ENCODE measurements at regions not wholly inside any gene's neighbourhood (a gene's known extent, or its start where the extent isn't known, plus 50 kb on each side); places are given as distances from the start of the nearest gene placed in this dataset.

DNA sequence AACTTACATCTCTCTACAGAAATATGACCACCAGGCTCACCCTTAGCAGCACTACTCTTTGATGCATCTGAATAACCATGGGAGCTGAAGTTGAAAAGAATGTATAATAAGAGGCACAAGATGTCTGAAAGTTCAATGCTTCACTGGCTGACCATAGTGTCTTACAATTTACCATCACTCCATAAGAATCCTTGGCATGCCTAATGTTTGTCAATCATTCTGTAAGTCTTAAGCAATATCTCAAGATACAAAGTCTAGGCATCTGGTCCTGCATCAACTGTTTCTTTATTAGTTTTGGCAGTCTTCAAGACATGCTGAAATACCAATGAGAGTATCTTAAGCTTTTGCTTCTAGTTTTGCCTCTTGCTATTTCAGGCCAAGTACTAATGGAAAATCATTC is 755.5 kb downstream of the STIM2 start:
- Mint-ChIP-seq H3K27me3 (no peaks in the 10 kb centered on the region), H3K9me3 (no peaks in the 10 kb centered on the region), H3K27ac (no peak overlapping the region), H3K4me1 (no peaks in the 10 kb centered on the region), H3K36me3 (no peaks in the 10 kb centered on the region), H3K4me3 (no peak overlapping the region)
- ATAC-seq = no peak

DNA sequence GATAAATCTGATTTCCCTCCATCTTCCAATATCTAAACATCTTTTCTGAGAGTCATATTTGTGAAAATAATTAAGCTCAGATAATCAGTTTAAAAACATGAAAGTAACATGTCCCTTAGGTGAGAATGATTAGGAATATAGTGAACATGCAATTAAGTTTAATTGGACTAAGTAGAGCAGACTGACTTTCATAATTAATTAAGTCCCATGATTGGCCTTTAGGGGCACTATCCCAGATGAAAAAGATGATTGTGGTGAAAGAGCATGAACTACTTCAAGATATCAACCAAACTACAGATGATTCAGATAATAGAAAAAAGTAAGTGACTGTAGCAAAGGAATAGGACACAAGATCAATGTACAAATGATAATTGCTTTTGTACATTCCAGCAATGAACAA is 758.8 kb downstream of the STIM2 start:
- Mint-ChIP-seq H3K4me3 (no peak overlapping the region), H3K36me3 (no peaks in the 10 kb centered on the region), H3K4me1 (no peaks in the 10 kb centered on the region), H3K27me3 (no peaks in the 10 kb centered on the region), H3K9me3 (peaks cover 3% of the 10 kb centered on the region), H3K27ac (no peak overlapping the region)
- no peak for ATAC-seq

DNA sequence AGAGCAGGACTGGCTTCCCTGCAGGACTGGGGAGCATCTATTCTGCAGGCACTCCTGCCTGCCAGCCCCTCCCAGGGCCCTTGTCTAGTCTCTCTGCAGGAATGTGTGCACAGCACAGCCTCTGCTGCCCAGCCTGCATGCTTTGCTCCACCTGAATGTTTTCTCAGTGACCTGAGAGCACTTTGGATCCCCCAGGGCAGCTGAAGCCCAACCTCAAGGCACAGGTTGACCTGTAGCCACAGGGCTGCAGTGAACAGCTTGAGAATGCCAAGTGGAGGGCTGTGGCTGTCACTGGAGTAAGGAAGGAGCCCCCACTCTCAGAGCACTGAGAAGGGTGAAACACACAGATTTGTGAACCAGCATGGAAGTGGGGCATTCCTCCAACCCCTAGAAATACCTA is 760.2 kb downstream of the STIM2 start:
- no peaks in the 10 kb centered on the region for H3K36me3 Mint-ChIP-seq
- H3K4me3 Mint-ChIP-seq = no peak overlapping the region
- no peaks in the 10 kb centered on the region for H3K4me1 Mint-ChIP-seq
- ATAC-seq = no peak
- no peaks in the 10 kb centered on the region for H3K27me3 Mint-ChIP-seq
- no peak overlapping the region for H3K27ac Mint-ChIP-seq
- H3K9me3 Mint-ChIP-seq = peaks cover 3% of the 10 kb centered on the region

DNA sequence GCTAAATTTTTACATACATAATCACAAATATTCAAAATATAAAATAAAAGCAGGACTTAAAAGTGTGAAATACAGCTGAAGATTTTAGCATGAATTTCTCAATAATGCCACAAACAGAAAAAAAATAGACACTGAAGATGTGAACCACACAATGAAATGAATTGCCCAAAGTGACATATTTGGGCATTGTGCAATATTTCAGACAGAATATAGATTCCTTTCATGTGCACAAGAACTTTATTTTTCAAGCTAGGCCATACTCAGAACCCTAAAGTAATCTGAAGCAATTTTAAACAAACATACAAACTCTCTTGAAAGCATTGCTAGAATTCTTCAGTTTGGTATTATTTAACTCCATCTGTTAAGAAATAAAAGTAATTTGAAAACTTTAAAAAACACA is 764.1 kb downstream of the STIM2 start:
- Mint-ChIP-seq H3K4me1 (no peaks in the 10 kb centered on the region), H3K36me3 (no peaks in the 10 kb centered on the region), H3K27ac (no peak overlapping the region), H3K27me3 (no peaks in the 10 kb centered on the region), H3K9me3 (peaks cover 3% of the 10 kb centered on the region), H3K4me3 (no peak overlapping the region)
- no peak for ATAC-seq

DNA sequence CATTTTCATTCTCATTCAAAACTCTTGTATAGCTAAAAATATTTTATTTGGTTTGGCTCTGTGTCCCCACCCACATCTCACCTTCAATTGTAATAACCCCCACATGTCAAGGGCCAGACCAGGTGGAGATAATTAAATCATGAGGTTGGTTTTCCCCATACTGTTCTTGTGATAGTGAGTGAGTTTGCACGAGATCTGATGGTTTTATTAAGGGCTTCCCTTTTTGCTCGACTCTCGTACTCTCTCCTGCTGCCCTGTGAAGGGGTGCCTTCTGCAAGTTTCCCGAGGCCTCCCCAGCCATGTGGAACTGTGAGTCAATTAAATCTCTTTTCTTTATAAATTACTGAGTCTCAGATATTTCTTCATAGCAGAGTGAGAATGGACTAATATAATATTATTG is 768.0 kb downstream of the STIM2 start:
- Mint-ChIP-seq H3K27ac (no peak overlapping the region), H3K27me3 (no peaks in the 10 kb centered on the region), H3K4me3 (no peak overlapping the region), H3K36me3 (no peaks in the 10 kb centered on the region), H3K4me1 (no peaks in the 10 kb centered on the region), H3K9me3 (no peaks in the 10 kb centered on the region)
- ATAC-seq = no peak

DNA sequence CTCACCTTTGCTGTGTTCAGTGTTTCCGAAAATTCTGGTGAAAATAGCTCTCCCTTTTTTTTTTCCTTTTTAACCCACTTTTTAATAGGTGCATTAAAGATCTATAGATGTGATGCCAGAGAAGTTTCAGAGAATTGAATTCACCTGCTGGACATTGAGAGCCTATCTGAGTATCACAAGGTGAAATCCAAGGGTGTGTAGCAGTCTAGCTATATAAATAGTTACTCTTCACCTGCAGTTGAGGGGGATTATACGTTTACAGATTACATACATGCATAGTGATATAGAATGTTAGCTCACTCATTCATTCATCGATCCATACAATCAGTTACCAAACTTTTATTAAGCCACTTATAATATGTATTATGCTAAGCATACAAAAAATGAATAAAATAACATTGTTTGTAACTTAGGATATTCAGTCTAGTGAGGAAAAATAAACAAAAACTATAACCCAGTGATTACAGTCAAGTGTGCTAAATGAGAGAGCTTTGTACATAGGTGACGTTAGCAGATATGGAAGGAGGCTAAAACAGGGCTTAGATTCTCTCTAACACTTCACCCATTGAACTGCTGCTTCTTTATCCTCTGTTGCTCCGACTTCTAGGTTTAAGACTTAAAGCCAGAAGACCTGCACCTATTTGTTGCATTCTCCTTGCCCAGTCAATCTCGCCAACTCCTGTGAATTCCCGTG is 769.0 kb downstream of the STIM2 start:
- Mint-ChIP-seq H3K27me3 (no peaks in the 10 kb centered on the region), H3K9me3 (no peaks in the 10 kb centered on the region), H3K4me1 (no peaks in the 10 kb centered on the region), H3K36me3 (no peaks in the 10 kb centered on the region), H3K27ac (no peak overlapping the region), H3K4me3 (no peak overlapping the region)
- no peak for ATAC-seq

DNA sequence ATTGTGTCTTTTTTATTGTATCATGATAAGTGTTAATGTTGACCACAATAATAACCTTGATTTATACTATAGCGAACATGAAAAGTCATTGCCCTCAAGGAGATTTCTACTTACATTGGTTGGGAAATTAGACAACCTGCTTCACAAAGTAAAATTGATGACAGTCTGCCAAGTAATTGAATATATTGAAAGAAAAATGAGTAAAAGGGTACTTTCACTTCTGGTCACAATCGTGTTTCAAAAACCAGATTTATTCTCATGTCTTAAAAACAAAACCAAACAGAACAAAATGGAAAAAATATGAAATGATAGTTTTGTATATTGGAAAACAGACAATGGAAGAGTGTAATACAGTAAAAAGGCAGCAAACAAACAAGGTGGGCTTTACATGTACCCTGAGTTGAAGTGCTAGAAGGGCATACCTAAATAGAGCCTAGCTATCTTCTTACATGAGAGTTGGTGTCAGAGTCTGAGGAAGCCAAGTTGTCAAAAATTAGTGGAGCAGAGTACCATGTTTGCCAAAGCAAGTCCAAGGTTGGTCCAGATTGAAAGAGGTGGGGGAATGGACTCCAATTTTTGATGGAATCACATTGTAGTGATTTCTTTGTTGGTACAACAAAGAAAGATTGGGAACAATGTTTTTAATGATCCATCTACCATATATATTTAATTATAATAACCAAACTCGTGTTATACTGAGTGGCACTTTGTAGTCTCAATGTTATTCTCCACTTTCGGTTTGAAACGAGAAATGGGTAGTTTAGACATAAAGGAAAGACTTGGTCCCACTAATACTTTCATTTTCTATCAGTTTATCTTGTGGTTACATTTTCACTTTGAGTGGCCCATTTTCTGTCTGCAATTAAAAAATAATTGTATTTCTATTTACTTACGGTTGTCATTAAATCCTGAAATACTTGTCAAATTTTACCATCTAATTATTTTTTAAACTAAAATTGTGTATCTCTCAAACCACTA is 775.6 kb downstream of the STIM2 start:
- Mint-ChIP-seq H3K4me3 (no peak overlapping the region), H3K27me3 (no peaks in the 10 kb centered on the region), H3K27ac (no peak overlapping the region), H3K4me1 (no peaks in the 10 kb centered on the region), H3K9me3 (no peaks in the 10 kb centered on the region), H3K36me3 (no peaks in the 10 kb centered on the region)
- ATAC-seq = no peak

DNA sequence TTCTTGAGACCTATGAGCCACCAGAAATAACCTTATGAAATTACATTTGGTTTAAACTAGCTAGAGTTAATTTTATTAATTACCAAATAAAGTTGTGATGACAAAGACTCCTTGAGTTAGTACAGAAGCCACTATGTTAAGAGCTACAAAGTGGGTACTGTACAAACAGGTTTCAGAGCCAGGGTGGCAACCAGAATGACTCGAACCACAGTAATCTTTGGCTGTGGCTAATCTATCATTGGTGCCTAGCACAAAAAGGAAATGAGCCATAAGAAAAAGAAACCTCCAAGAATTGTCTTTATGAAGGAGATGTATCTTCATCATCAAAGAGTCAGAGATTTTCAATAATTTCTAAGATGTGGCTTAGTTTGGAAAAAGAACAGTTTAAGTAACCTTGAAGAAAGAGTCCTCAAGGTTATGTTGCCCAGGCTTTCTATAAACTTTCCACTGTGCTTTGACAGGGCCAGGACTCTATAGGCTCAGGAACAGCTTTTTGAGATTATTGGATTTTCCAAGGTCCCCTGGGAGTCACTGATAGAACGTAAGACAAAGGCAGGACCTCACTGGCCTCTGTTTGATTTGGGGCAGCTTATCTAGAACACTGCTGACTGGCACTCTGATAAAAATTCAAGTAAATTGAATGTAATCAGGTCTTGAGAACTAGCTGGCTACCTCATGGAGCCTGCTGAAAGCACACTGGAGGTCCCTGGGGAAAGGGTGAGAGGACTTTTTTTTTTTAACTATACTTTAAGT is 777.7 kb downstream of the STIM2 start:
- Mint-ChIP-seq H3K4me3 (no peak overlapping the region), H3K27ac (no peak overlapping the region), H3K9me3 (no peaks in the 10 kb centered on the region), H3K4me1 (no peaks in the 10 kb centered on the region), H3K36me3 (no peaks in the 10 kb centered on the region), H3K27me3 (no peaks in the 10 kb centered on the region)
- no peak for ATAC-seq

DNA sequence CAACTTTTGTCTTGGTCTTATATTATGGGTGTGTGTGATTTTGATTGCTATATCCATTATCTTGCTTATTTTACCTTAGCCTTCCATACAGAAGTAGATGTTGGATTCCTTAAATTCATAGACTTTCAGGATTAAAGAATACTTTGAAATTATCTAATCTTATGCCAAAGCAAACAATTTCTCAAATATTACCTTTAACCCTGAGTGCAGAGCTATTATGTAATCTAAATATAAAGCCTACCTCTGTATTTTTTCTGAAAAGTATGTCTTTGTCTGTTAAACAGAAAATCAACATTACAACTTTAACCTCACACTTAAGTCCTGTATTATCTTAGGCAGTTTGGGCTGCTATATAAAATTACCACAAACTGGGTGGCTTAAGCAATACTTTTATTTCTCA is 782.5 kb downstream of the STIM2 start:
- H3K4me3 Mint-ChIP-seq = no peak overlapping the region
- no peaks in the 10 kb centered on the region for H3K9me3 Mint-ChIP-seq
- no peaks in the 10 kb centered on the region for H3K27me3 Mint-ChIP-seq
- H3K27ac Mint-ChIP-seq = no peak overlapping the region
- ATAC-seq = no peak
- no peaks in the 10 kb centered on the region for H3K4me1 Mint-ChIP-seq
- no peaks in the 10 kb centered on the region for H3K36me3 Mint-ChIP-seq

DNA sequence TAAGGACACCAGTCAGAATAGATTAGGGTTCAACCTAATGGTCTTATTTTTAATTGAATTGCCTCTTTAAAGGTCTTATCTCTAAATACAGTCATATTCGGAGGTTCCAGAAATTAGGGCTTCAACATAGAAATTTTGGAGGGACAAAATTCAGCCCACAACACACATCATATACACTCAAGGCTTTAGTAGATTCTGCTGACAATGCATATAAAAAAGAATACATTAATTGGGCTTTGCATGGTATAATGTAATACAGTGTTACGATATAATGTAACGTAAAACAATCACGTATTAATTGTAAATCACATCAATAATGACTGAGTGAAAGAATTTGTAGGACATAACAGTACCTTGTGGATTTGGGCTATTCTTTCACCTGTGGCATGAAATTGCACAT is 787.8 kb downstream of the STIM2 start:
- ATAC-seq = no peak
- no peak overlapping the region for H3K27ac Mint-ChIP-seq
- no peaks in the 10 kb centered on the region for H3K4me1 Mint-ChIP-seq
- H3K27me3 Mint-ChIP-seq = no peaks in the 10 kb centered on the region
- H3K9me3 Mint-ChIP-seq = no peaks in the 10 kb centered on the region
- H3K4me3 Mint-ChIP-seq = no peak overlapping the region
- no peaks in the 10 kb centered on the region for H3K36me3 Mint-ChIP-seq

DNA sequence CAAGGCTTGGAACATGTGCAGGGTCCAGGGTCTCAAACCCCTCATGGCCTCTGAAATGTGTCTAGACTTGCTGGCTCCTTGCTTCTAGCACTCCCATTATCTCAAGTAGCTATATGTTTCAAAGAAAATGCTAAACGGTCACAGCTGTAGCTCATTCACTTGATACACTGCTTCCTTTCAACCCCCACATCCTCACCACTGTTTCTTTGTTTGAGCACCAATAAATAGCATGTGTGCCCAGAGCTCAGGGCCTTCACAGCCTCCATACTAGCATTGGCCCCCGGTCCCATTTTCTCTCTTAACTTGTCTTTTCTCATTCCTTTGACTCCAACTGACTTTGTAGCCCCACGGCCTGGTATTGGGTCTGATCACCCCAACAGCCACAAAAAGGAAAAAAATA is 801.8 kb downstream of the STIM2 start:
- ATAC-seq = no peak
- Mint-ChIP-seq H3K36me3 (no peaks in the 10 kb centered on the region), H3K9me3 (no peaks in the 10 kb centered on the region), H3K27ac (no peak overlapping the region), H3K4me3 (no peak overlapping the region), H3K4me1 (no peaks in the 10 kb centered on the region), H3K27me3 (no peaks in the 10 kb centered on the region)

DNA sequence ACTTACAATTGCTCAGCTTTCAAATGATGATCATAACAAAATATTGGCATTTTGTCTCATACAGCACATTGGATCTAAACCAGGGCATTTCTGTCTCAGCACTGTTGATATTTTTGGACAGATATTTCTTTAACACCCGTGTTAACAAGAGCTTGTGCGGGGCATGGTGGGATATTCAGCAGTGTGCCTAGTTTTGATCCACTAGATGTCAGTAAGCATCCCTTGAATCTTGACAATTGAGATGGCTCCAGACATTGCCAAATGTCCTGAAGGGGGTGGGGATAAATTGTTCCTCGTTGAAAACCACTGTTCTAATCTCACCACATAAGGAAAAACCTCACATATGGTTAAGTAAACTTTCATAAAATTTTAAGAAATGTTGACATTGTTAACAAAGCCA is 806.3 kb downstream of the STIM2 start:
- no peaks in the 10 kb centered on the region for H3K36me3 Mint-ChIP-seq
- no peaks in the 10 kb centered on the region for H3K4me1 Mint-ChIP-seq
- ATAC-seq = no peak
- H3K27ac Mint-ChIP-seq = no peak overlapping the region
- H3K4me3 Mint-ChIP-seq = no peak overlapping the region
- H3K27me3 Mint-ChIP-seq = no peaks in the 10 kb centered on the region
- H3K9me3 Mint-ChIP-seq = peaks cover 3% of the 10 kb centered on the region

DNA sequence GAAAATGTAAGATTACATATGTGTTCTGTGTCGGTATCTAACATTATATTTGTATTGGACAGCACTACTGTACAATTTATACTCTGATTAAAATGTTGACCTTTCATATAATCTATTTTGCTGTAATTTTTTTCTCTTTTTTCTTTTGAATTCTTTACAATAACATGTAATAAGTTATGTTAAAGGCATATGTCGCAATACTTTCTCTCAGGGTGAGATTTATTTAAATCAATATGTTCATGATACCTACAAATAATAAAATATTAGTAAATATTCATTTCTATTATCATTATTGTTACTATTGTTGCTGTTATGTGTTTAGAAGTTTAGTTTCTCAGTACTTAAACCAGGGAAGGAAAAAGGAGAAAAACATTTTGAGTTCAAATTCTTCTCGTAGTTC is 807.4 kb downstream of the STIM2 start:
- H3K4me3 Mint-ChIP-seq = no peak overlapping the region
- no peak for ATAC-seq
- no peak overlapping the region for H3K27ac Mint-ChIP-seq
- peaks cover 3% of the 10 kb centered on the region for H3K9me3 Mint-ChIP-seq
- H3K36me3 Mint-ChIP-seq = no peaks in the 10 kb centered on the region
- no peaks in the 10 kb centered on the region for H3K4me1 Mint-ChIP-seq
- H3K27me3 Mint-ChIP-seq = no peaks in the 10 kb centered on the region

DNA sequence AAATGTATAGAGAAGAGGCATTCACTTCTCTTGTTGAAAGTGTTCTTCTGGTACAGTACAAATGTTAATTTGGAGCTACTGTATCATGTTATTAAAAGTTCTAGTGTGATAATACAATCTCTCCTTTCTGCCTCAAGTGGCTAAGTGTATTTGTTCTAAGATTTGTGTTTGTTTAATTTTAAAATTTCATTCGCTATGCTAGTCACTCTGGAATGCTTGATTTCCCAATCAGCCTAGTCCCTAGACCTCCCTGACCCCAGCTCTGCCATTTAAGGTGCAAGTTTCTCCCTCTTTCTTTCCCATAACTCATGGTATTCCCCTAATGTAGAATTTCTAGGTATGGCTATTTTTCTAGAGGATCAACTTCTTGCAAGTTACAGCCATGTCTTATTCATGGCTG is 817.4 kb downstream of the STIM2 start:
- H3K4me1 Mint-ChIP-seq = no peaks in the 10 kb centered on the region
- ATAC-seq = no peak
- H3K27ac Mint-ChIP-seq = no peak overlapping the region
- no peak overlapping the region for H3K4me3 Mint-ChIP-seq
- no peaks in the 10 kb centered on the region for H3K27me3 Mint-ChIP-seq
- peaks cover 4% of the 10 kb centered on the region for H3K9me3 Mint-ChIP-seq
- H3K36me3 Mint-ChIP-seq = no peaks in the 10 kb centered on the region

DNA sequence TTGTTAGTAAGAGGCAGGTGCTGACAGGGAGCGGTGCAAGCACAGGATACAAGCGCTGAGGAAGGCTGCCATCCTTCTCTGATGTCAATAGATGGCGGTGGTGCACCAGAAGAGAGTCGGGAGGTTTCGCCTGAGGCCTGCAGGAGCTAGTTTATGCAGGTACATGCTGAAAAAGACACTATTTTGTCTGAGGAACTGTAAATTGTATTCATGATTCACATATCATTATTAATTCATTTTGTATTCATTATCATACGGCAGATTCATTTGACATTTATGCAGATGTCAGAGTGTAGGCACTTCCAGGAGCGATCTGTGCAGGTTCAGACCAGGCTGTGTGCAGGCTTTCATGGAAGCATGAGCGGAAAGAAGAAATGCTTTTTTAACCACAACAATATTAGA is 824.0 kb downstream of the STIM2 start:
- no peak for ATAC-seq
- Mint-ChIP-seq H3K9me3 (no peaks in the 10 kb centered on the region), H3K4me3 (no peak overlapping the region), H3K27ac (no peak overlapping the region), H3K4me1 (no peaks in the 10 kb centered on the region), H3K27me3 (no peaks in the 10 kb centered on the region), H3K36me3 (no peaks in the 10 kb centered on the region)

Measured in stimulated activated memory B cell treated with anti-CD40 and anti-IgM and Interleukin-4, amounts not matched to agents 10 μg/mL and 1 μg/mL and 100 μg/mL, for 72 hours (primary cell).